SK-N-SH (cell line): ENCODE measurements at regions not wholly inside any gene's neighbourhood (a gene's known extent, or its start where the extent isn't known, plus 50 kb on each side); places are given as distances from the start of the nearest gene placed in this dataset.

Experiments used
- CTCF ChIA-PET: fragments of 300-600, 350-600 bp; formaldehyde crosslinking; extraction: SDS; loops from one replicate; lab custom pipeline; 2021; lab: Yijun Ruan, JAX
- POLR2A ChIA-PET: fragments of 350-600 bp; sonication (Branson Sonifier 250); formaldehyde crosslinking; extraction: SDS; loops from one replicate; lab custom pipeline; 2020; ENCODE audit warnings: antibody characterized with exemption, inconsistent platforms; lab: Yijun Ruan, JAX
- DNase-seq: peaks from one replicate; pipeline ENCODE4 v3.0.0; 2012
- H2AFZ ChIP-seq: fragments of 200-600 bp; sonication (generic); 2 replicates; pipeline ENCODE4 v1.8.1; 2016; ENCODE audit warnings: antibody characterized with exemption, mild to moderate bottlenecking, low read depth
- H3F3A ChIP-seq: fragments of 200-600 bp; sonication (generic); replicated peaks from 2 replicates; pipeline ENCODE3; 2016; ENCODE audit warnings: antibody characterized with exemption, mild to moderate bottlenecking; ENCODE audit not compliant: insufficient read depth
- H3K27ac ChIP-seq, 2 experiments: fragments of 200-500 bp in 1 of 2; fragments of 200-600 bp in 1 of 2; sonication (Bioruptor generic) in 1 of 2; sonication (generic), shearing (Covaris generic) in 1 of 2; 2 replicates each; pipeline versions ENCODE4 v1.5.1 to v1.6.1; 2014 to 2016; ENCODE audit warnings: low read depth in 2 of 2, inconsistent platforms in 1 of 2, low read length in 1 of 2, mild to moderate bottlenecking in 1 of 2, mixed read lengths in 1 of 2
- H3K27me3 ChIP-seq: fragments of 200-600 bp; sonication (generic), shearing (Covaris generic); 2 replicates; pipeline ENCODE4 v1.6.1; 2016; ENCODE audit warnings: mixed run types; ENCODE audit not compliant: insufficient read depth
- H3K36me3 ChIP-seq, 2 experiments: fragments of 200-500 bp in 1 of 2; fragments of 200-600 bp in 1 of 2; sonication (Bioruptor generic) in 1 of 2; sonication (generic) in 1 of 2; replicated peaks in 1 of 2; 2 replicates each; pipeline versions ENCODE3 to v1.5.1; 2014 to 2016; ENCODE audit warnings: low read length in 1 of 2, mild to moderate bottlenecking in 1 of 2; ENCODE audit not compliant: insufficient read depth in 2 of 2, control insufficient read depth in 1 of 2
- H3K4me1 ChIP-seq, 2 experiments: fragments of 200-500 bp in 1 of 2; fragments of 200-600 bp in 1 of 2; sonication (Bioruptor generic) in 1 of 2; sonication (generic), shearing (Covaris generic) in 1 of 2; 2 replicates each; pipeline versions ENCODE4 v1.5.1 to v1.6.1; 2014 to 2016; ENCODE audit warnings: low read depth in 1 of 2, low read length in 1 of 2, mixed run types in 1 of 2; ENCODE audit not compliant: insufficient read depth in 2 of 2, control insufficient read depth in 1 of 2
- H3K4me2 ChIP-seq: fragments of 200-600 bp; sonication (generic), shearing (Covaris generic); 2 replicates; pipeline ENCODE4 v1.6.1; 2017; ENCODE audit warnings: mixed run types
- H3K4me3 ChIP-seq, 2 experiments: fragments of 200-500 bp in 1 of 2; fragments of 200-600 bp in 1 of 2; sonication (Bioruptor generic) in 1 of 2; sonication (generic), shearing (Covaris generic) in 1 of 2; 2 replicates each; pipeline versions ENCODE4 v1.5.1 to v1.8.1; 2014 to 2016; ENCODE audit warnings: low read depth in 2 of 2, inconsistent platforms in 1 of 2, low read length in 1 of 2, mild to moderate bottlenecking in 1 of 2, mixed read lengths in 1 of 2, moderate library complexity in 1 of 2
- H3K79me2 ChIP-seq: fragments of 200-600 bp; sonication (generic); 2 replicates; pipeline ENCODE4 v1.8.1; 2017; ENCODE audit warnings: mild to moderate bottlenecking; ENCODE audit not compliant: insufficient read depth
- H3K9ac ChIP-seq: fragments of 200-600 bp; sonication (generic); 2 replicates; pipeline ENCODE4 v1.6.1; 2017; ENCODE audit warnings: mixed run types
- H3K9me2 ChIP-seq: fragments of 200-600 bp; sonication (generic); 2 replicates; pipeline ENCODE4 v1.6.1; 2017; ENCODE audit warnings: mixed run types
- H3K9me3 ChIP-seq: fragments of 200-600 bp; sonication (generic); 2 replicates; pipeline ENCODE4 v1.6.1; 2017; ENCODE audit warnings: mixed run types, mild to moderate bottlenecking, moderate library complexity
- H4K20me1 ChIP-seq: fragments of 200-600 bp; sonication (generic); 2 replicates; pipeline ENCODE4 v1.6.1; 2017; ENCODE audit warnings: mild to moderate bottlenecking, mixed run types; ENCODE audit not compliant: insufficient read depth
- CHD2 ChIP-seq: fragments of 150-350 bp; IDR thresholded peaks from 2 replicates; pipeline ENCODE4 v1.6.1; 2018; ENCODE audit warnings: low read length; ENCODE audit not compliant: partially characterized antibody
- ELF1 ChIP-seq: IDR thresholded peaks from 2 replicates; pipeline ENCODE4 v1.4.0; 2012
- EP300 ChIP-seq, 2 experiments: IDR thresholded peaks; 2 replicates each; pipeline versions ENCODE4 v1.4.0 to v1.6.1; 2012; ENCODE audit warnings: borderline replicate concordance in 1 of 2, low read depth in 1 of 2, low read length in 1 of 2
- EZH2phosphoT487 ChIP-seq: fragments of 200-600 bp; sonication (generic); IDR thresholded peaks from 2 replicates; pipeline ENCODE4 v1.6.1; 2017; ENCODE audit warnings: low read depth, mixed run types, mild to moderate bottlenecking, antibody characterized with exemption, moderate library complexity, borderline replicate concordance
- GABPA ChIP-seq: IDR thresholded peaks from 2 replicates; pipeline ENCODE4 v1.4.0; 2012; ENCODE audit warnings: low read depth, mild to moderate bottlenecking
- MEF2A ChIP-seq: IDR thresholded peaks from 2 replicates; pipeline ENCODE4 v1.4.0; 2012; ENCODE audit warnings: low read depth, borderline replicate concordance
- MXI1 ChIP-seq: IDR thresholded peaks from 2 replicates; pipeline ENCODE4 v1.6.1; 2012; ENCODE audit warnings: mild to moderate bottlenecking, low read depth, low read length, improper control_type of control experiment
- NFIC ChIP-seq: IDR thresholded peaks from 2 replicates; pipeline ENCODE4 v1.4.0; 2012; ENCODE audit warnings: borderline replicate concordance
- NRF1 ChIP-seq: IDR thresholded peaks from 2 replicates; pipeline ENCODE4 v1.6.1; 2012; ENCODE audit warnings: low read depth, mild to moderate bottlenecking, low read length
- RCOR1 ChIP-seq: fragments of 150-350 bp; IDR thresholded peaks from 2 replicates; pipeline ENCODE4 v1.6.1; 2017; ENCODE audit warnings: antibody characterized with exemption, low read length
- SIN3A ChIP-seq: IDR thresholded peaks from 2 replicates; pipeline ENCODE4 v1.6.1; 2012; ENCODE audit warnings: low read depth, mild to moderate bottlenecking, low read length, moderate library complexity, borderline replicate concordance
- SMC3 ChIP-seq: IDR thresholded peaks from 2 replicates; pipeline ENCODE4 v1.6.1; 2012; ENCODE audit warnings: low read depth, low read length, improper control_type of control experiment
- TAF1 ChIP-seq: IDR thresholded peaks from 2 replicates; pipeline ENCODE4 v1.6.1; 2012; ENCODE audit warnings: low read depth, mild to moderate bottlenecking, low read length, moderate library complexity, borderline replicate concordance
- TCF12 ChIP-seq: IDR thresholded peaks from 2 replicates; pipeline ENCODE4 v1.4.0; 2012
- WGBS: methylation state at CpG from one replicate; pipeline ENCODE4 v1.1.6; 2017; ENCODE audit warnings: low lambda C conversion rate; 5-methylcytosine and 5-hydroxymethylcytosine counted together
- TF ChIP-seq, protein P1 (sequence below): fragments of 150-350 bp; IDR thresholded peaks from 2 replicates; pipeline ENCODE4 v1.6.1; 2016; ENCODE audit warnings: mild to moderate bottlenecking, low read depth, low read length
- TF ChIP-seq, protein P2 (sequence below): IDR thresholded peaks from 2 replicates; pipeline ENCODE4 v1.4.0; 2012; ENCODE audit warnings: low read depth, borderline replicate concordance
- TF ChIP-seq, protein P3 (sequence below): fragments of 150-350 bp; IDR thresholded peaks from 2 replicates; pipeline ENCODE4 v1.6.1; 2017; ENCODE audit warnings: antibody characterized with exemption, low read length, low read depth, borderline replicate concordance
- TF ChIP-seq, protein P4 (sequence below): IDR thresholded peaks from 2 replicates; pipeline ENCODE4 v1.4.0; 2012; ENCODE audit warnings: low read depth, borderline replicate concordance
- TF ChIP-seq, protein P5 (sequence below): fragments of 200-600 bp; sonication (generic); IDR thresholded peaks from 2 replicates; pipeline ENCODE4 v1.6.1; 2017; ENCODE audit warnings: antibody characterized with exemption, mild to moderate bottlenecking, moderate library complexity
- TF ChIP-seq, protein P6 (sequence below): IDR thresholded peaks from 2 replicates; pipeline ENCODE4; 2012

DNA sequence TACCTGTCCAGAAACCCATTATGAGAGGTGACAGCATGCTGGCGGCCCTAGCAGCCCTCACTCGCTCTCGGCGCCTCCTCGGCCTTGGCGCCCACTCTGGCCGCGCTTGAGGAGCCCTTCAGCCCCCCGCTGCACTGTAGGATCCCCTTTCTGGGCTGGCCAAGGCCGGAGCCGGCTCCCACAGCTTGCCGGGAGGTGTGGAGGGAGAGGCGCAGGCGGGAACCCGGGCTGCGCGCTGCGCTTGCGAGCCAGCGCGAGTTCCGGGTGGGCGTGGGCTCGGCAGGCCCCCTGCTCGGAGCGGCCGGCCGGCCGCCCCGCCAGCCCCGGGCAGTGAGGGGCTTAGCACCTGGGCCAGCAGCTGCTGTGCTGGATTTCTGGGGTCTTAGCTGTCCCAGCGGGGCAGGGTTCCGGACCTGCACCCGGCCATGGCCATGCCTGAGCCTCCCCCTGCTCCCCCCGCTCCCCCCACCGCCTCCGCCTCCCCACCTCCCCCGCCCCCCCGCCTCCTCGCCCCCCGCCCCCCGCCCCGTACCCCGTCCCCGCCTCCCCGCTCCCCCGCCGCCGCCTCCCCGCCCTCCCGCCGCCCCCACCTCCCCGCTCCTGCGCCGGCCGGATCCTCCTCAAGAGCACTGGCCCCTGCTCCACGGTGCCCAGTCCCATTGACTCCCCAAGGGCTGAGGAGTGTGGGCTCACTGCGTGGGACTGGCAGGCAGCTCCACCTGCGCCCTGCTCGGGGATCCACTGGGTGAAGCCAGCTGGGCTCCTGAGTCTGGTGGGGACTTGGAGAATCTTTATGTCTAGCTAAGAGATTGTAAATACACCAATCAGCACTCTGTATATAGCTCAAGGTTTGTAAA is 163.1 kb downstream of the KLHL28 start (continued):
- TF ChIP-seq, protein P1, sequence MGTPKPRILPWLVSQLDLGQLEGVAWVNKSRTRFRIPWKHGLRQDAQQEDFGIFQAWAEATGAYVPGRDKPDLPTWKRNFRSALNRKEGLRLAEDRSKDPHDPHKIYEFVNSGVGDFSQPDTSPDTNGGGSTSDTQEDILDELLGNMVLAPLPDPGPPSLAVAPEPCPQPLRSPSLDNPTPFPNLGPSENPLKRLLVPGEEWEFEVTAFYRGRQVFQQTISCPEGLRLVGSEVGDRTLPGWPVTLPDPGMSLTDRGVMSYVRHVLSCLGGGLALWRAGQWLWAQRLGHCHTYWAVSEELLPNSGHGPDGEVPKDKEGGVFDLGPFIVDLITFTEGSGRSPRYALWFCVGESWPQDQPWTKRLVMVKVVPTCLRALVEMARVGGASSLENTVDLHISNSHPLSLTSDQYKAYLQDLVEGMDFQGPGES = no peak
- TF ChIP-seq, protein P2, sequence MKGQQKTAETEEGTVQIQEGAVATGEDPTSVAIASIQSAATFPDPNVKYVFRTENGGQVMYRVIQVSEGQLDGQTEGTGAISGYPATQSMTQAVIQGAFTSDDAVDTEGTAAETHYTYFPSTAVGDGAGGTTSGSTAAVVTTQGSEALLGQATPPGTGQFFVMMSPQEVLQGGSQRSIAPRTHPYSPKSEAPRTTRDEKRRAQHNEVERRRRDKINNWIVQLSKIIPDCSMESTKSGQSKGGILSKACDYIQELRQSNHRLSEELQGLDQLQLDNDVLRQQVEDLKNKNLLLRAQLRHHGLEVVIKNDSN = no peak
- TF ChIP-seq, all 33 proteins: peak for 0

DNA sequence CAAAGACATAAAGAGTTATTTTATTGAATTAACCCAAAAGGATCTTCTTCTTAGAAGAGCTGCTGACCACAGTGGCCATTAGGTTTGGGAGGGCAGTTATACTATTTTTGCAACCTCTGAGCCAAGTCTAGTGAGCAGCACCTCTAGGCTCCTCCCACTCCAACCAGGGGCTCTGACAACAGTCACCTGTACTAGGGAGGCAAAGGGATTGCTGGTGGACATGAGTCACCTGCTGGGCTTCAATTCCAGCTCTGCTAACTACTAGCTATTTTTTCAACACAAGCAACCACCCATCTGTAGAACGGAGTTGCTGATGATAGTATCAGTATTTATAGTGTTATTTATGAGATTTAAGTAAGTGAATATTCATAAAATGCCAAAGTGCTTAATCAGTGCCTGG is 166.0 kb downstream of the KLHL28 start:
- WGBS = 0% methylated on average over 1 of the region's 1 CpG
- ChIA-PET POLR2A (no interaction called here), CTCF (interaction anchor here (1.2 kb wide), 1 partner anchor 8 kb away, joined by 3 read pairs; no protein-coding TSS in a partner anchor)
- Histone ChIP-seq H3K4me1 (no peaks in the 10 kb centered on the region), H3K4me2 (no peak overlapping the region), H3K9me3 (no peaks in the 10 kb centered on the region), H3K9me2 (no peaks in the 10 kb centered on the region), H3K79me2 (no peaks in the 10 kb centered on the region), H3K9ac (no peak overlapping the region), H3K36me3 (no peaks in the 10 kb centered on the region), H3F3A (no peaks in the 10 kb centered on the region), H3K27ac (no peak overlapping the region), H3K4me3 (no peak overlapping the region), H4K20me1 (no peaks in the 10 kb centered on the region), H2AFZ (no peak overlapping the region), H3K27me3 (no peaks in the 10 kb centered on the region)
- TF ChIP-seq RCOR1 (no peak), SMC3 (no peak), TAF1 (no peak), TCF12 (no peak), EP300 (IDR thresholded peaks at IDR 0.05; ENCODE audit: borderline replicate concordance in 1 of 2, low read depth in 1 of 2, low read length in 1 of 2) (no peak), CHD2 (no peak), NFIC (no peak), ELF1 (no peak), NRF1 (no peak), SIN3A (no peak), GABPA (no peak), MXI1 (no peak), EZH2phosphoT487 (no peak), MEF2A (no peak)
- TF ChIP-seq, protein P3, sequence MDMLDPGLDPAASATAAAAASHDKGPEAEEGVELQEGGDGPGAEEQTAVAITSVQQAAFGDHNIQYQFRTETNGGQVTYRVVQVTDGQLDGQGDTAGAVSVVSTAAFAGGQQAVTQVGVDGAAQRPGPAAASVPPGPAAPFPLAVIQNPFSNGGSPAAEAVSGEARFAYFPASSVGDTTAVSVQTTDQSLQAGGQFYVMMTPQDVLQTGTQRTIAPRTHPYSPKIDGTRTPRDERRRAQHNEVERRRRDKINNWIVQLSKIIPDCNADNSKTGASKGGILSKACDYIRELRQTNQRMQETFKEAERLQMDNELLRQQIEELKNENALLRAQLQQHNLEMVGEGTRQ = no peak
- TF ChIP-seq, protein P4, sequence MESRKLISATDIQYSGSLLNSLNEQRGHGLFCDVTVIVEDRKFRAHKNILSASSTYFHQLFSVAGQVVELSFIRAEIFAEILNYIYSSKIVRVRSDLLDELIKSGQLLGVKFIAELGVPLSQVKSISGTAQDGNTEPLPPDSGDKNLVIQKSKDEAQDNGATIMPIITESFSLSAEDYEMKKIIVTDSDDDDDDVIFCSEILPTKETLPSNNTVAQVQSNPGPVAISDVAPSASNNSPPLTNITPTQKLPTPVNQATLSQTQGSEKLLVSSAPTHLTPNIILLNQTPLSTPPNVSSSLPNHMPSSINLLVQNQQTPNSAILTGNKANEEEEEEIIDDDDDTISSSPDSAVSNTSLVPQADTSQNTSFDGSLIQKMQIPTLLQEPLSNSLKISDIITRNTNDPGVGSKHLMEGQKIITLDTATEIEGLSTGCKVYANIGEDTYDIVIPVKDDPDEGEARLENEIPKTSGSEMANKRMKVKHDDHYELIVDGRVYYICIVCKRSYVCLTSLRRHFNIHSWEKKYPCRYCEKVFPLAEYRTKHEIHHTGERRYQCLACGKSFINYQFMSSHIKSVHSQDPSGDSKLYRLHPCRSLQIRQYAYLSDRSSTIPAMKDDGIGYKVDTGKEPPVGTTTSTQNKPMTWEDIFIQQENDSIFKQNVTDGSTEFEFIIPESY = no peak
- TF ChIP-seq, protein P5, sequence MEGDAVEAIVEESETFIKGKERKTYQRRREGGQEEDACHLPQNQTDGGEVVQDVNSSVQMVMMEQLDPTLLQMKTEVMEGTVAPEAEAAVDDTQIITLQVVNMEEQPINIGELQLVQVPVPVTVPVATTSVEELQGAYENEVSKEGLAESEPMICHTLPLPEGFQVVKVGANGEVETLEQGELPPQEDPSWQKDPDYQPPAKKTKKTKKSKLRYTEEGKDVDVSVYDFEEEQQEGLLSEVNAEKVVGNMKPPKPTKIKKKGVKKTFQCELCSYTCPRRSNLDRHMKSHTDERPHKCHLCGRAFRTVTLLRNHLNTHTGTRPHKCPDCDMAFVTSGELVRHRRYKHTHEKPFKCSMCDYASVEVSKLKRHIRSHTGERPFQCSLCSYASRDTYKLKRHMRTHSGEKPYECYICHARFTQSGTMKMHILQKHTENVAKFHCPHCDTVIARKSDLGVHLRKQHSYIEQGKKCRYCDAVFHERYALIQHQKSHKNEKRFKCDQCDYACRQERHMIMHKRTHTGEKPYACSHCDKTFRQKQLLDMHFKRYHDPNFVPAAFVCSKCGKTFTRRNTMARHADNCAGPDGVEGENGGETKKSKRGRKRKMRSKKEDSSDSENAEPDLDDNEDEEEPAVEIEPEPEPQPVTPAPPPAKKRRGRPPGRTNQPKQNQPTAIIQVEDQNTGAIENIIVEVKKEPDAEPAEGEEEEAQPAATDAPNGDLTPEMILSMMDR = no peak
- TF ChIP-seq, protein P6, sequence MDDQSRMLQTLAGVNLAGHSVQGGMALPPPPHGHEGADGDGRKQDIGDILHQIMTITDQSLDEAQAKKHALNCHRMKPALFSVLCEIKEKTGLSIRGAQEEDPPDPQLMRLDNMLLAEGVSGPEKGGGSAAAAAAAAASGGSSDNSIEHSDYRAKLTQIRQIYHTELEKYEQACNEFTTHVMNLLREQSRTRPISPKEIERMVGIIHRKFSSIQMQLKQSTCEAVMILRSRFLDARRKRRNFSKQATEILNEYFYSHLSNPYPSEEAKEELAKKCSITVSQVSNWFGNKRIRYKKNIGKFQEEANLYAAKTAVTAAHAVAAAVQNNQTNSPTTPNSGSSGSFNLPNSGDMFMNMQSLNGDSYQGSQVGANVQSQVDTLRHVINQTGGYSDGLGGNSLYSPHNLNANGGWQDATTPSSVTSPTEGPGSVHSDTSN = no peak
- DNase-seq = no peak
